NOMO-1 treated with DMSO at 0.1 percent for 48 hours (cell line): ENCODE measurements at regions not wholly inside any gene's neighbourhood (a gene's known extent, or its start where the extent isn't known, plus 50 kb on each side); places are given as distances from the start of the nearest gene placed in this dataset.
"Not testable (repeated sequence)": the region's sequence is repeated elsewhere in the genome, so short reads cannot be mapped to it uniquely, and the experiment has no call there.

Source experiments
- DNase-seq: peaks from one replicate; lab custom pipeline; 2025; ENCODE audit not compliant: unreplicated experiment; lab: John Stamatoyannopoulos, UW

DNA sequence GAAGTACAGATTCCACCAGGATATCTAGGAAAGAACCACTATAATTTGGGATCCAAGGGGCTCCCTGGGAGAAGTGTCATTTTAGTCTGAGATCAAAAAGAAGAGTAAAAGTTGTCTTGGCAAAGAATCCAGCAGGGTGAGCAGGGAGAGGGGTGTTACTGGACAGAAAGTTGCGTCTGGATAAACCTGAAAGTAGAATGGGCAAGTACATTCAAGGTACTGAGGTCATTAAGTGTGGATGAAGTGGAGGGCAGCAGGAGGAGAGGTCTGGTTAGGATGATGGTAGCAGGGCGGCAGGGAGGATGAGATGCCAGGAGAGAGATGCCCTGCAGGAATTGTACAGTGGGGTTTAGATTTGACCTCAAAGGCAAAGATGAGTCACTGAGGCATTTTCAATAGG lies 253.3 kb downstream of the KLF13 start:
- no peak for DNase-seq

- DNase-seq = no peak
Observed at GRCh38 chr15:31584195-31584594, 257.6 kb downstream of the KLF13 start.

- DNase-seq = no peak
Observed at GRCh38 chr15:31585240-31585639, 258.6 kb downstream of the KLF13 start.

DNA sequence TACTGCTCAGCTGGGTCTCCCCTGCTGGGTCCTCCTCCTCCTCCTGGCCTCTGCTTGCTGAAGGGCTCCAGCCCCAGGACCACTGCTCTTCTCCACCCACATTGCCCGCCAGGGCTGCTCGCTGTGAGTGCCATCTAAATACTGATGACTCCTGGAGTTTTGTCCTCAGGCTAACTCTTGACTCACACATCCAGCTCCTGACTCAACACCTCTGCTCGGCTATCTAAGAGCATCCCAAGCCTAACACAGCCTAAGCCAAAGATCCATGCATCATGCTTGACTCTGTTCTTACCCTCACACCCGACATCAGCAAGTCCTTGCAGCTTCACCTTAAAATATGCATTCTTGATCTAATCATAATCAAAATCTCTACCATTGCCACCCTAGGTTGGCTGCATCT lies 260.2 kb downstream of the KLF13 start:
- no peak for DNase-seq

GRCh38 chr15:31587583-31587982 lies 260.9 kb downstream of the KLF13 start:
- DNase-seq = no peak

- no peak for DNase-seq
Observed at GRCh38 chr15:31590609-31591008, 264.0 kb downstream of the KLF13 start.

GRCh38 chr15:31591908-31592307 lies 265.3 kb downstream of the KLF13 start:
- no peak for DNase-seq

DNA sequence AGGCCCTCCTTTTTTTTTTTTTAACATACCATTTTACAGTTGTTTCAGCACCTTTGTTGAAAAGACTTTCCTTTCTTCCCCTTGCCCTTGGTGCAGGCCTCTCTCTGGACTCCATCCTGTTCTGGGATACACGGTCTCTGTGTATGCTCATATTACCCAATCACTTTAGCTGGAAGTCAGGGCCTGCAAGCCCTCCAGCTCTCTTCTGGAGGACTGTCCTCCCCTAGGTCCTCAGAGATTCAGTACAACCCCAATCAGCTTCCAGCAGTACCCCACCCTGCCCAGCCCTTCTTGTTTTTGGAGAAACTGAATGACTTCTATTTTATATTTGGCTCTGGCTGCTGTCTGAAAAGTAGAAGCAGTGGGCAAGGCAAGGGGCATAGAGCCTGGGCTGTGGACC lies 270.8 kb downstream of the KLF13 start:
- no peak for DNase-seq

- DNase-seq = no peak
Observed at GRCh38 chr15:31598620-31599019, 272.0 kb downstream of the KLF13 start.

- no peak for DNase-seq
Observed at GRCh38 chr15:31605467-31605931, 278.9 kb downstream of the KLF13 start.

- no peak for DNase-seq
Observed at GRCh38 chr15:31606194-31606669, 279.6 kb downstream of the KLF13 start.

GRCh38 chr15:31606931-31607497 lies 280.4 kb downstream of the KLF13 start:
- DNase-seq = no peak

DNA sequence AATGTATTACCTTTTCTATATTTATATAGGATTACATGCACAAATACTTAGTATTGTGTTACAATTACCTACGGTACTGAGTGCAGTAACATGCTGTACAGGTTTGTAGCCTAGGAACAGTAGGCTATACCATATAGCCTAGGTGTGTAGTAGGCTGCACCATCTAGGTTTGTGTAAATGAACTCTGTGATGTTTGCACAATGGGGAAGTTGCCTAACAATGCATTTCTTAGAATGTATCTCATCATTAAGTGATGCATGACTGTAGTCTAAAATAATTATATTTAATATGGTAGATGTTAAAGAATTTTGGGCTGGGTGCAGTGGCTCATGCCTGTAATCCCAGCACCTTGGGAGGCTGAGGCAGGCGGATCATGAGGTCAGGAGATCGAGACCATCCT lies 281.0 kb downstream of the KLF13 start:
- DNase-seq = no peak

DNA sequence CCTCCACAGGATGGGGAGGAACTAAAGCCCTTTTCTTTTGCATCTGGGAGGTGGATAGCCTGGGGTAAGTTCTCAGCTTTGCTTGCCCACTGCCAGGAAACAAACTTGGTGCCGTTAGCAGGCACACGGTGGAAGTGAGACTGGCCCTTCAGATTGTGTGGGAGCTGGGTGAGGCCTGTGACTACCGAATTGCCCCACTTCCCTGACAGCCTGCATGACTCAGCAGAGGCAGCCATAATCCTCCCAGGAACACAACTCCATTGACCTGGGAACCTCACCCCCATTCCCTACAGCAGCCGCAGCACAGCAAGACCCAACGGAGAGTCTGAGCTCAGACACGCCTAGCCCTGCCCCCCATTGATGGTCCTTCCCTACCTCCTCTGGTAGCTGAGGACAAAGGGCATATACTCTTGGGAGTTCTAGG lies 282.6 kb downstream of the KLF13 start:
- DNase-seq = no peak

GRCh38 chr15:31609906-31610305 lies 283.3 kb downstream of the KLF13 start:
- DNase-seq = no peak

- DNase-seq = no peak
Observed at GRCh38 chr15:31615643-31616415, 289.2 kb downstream of the KLF13 start.

GRCh38 chr15:31623297-31623696 lies 296.7 kb downstream of the KLF13 start:
- not testable (repeated sequence) for DNase-seq

DNA sequence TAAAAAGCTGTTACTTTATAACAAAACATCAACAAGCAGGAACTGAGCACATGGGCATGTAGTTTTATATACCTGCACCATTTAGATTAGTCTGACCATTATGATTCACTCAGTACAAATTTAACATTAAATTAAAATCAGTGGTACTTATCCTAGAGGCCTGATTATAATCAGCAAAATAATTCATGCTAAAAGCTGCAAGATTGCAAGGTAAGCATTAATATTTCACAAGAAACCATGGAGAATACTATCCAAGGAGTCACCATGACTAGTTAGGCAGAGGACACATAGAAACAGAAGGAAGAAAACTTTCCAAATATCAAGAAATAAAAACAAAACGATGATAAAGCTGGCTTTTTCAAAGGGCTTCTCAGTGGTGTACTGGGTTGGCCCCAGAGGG lies 297.5 kb downstream of the KLF13 start:
- DNase-seq = not testable (repeated sequence)

GRCh38 chr15:31635715-31636114 lies 309.1 kb downstream of the KLF13 start:
- not testable (repeated sequence) for DNase-seq

DNA sequence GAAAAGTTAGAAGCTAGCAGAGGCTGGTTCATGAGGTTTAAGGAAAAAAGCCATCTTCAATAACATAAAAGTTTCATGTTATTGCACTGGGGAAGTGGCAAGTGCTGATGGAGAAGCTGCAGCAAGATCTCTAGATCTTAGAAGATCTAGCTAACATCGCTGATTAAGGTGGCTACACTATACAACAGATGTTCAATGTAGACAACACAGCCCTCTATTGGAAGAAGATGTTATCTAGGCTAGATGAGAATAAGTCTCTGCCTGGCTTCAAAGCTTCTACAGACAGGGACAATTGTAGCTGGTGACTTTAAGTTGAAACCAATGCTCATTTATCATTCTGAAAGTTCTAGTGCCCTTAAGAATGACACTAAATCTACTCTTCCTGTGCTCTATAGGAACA lies 310.3 kb downstream of the KLF13 start:
- not testable (repeated sequence) for DNase-seq

DNA sequence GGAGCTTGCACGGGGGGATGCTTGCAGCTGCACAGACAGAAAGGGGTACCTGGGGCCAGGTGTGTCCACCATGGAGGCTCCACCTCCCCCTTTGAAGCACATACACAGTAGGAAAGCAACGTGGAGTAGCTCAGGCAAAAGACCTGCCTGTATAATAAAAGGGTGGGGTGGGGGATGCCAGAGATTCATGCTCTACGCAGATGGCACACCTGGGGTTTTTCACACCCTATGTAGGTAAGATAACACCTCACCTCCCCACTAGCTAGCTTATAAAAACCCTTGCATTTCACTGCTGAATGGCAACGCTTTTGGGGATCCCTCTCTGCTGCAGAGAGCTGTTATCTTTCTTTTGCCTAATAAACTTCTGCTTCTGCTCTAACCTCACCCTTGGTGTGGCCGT lies 317.3 kb downstream of the KLF13 start:
- DNase-seq = not testable (repeated sequence)

- DNase-seq = not testable (repeated sequence)
Observed at GRCh38 chr15:31644761-31645160, 318.1 kb downstream of the KLF13 start.
